ENCODE measurements at regions not wholly inside any gene's neighbourhood (a gene's known extent, or its start where the extent isn't known, plus 50 kb on each side); places are given as distances from the start of the nearest gene placed in this dataset.

DNA sequence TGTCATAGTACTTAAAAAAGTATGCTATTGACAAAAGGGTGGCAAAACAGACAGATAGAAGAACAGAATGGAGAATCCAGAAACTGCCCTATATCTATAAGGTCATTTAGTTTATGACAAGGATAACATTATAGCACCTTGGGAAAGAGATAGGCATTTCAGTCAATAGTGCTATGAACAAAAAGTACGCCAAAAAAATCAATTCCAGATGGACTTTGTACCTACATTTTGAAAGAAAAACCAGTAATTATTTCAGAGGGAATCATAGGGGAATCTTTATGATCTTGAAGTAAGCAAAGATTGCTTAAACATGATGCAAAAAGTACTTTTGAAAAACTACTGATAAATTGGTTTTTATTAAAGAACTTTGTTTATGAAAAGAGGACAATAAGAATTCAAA lies 59.9 kb upstream of the SETBP1 start:
- TF ChIP-seq SIN3A (IDR thresholded peaks at IDR 0.05; ENCODE audit: borderline replicate concordance, insufficient read depth, low read length) (no peak), POLR2AphosphoS5 (IDR thresholded peaks at IDR 0.05; ENCODE audit: low read depth, low read length) (no peak), TAF1 (IDR thresholded peaks at IDR 0.05; ENCODE audit: borderline replicate concordance, insufficient read depth, low read length) (no peak), FOXP2 (optimal IDR thresholded peaks at IDR 0.05; ENCODE audit: borderline replicate concordance, extremely low read depth, extremely low read length, insufficient read depth) (no peak)
- TF ChIP-seq, protein P1, sequence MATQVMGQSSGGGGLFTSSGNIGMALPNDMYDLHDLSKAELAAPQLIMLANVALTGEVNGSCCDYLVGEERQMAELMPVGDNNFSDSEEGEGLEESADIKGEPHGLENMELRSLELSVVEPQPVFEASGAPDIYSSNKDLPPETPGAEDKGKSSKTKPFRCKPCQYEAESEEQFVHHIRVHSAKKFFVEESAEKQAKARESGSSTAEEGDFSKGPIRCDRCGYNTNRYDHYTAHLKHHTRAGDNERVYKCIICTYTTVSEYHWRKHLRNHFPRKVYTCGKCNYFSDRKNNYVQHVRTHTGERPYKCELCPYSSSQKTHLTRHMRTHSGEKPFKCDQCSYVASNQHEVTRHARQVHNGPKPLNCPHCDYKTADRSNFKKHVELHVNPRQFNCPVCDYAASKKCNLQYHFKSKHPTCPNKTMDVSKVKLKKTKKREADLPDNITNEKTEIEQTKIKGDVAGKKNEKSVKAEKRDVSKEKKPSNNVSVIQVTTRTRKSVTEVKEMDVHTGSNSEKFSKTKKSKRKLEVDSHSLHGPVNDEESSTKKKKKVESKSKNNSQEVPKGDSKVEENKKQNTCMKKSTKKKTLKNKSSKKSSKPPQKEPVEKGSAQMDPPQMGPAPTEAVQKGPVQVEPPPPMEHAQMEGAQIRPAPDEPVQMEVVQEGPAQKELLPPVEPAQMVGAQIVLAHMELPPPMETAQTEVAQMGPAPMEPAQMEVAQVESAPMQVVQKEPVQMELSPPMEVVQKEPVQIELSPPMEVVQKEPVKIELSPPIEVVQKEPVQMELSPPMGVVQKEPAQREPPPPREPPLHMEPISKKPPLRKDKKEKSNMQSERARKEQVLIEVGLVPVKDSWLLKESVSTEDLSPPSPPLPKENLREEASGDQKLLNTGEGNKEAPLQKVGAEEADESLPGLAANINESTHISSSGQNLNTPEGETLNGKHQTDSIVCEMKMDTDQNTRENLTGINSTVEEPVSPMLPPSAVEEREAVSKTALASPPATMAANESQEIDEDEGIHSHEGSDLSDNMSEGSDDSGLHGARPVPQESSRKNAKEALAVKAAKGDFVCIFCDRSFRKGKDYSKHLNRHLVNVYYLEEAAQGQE (IDR thresholded peaks at IDR 0.05; ENCODE audit: insufficient read depth in 1 of 2, low read depth in 2 of 2, low read length in 2 of 2), result no peak

DNA sequence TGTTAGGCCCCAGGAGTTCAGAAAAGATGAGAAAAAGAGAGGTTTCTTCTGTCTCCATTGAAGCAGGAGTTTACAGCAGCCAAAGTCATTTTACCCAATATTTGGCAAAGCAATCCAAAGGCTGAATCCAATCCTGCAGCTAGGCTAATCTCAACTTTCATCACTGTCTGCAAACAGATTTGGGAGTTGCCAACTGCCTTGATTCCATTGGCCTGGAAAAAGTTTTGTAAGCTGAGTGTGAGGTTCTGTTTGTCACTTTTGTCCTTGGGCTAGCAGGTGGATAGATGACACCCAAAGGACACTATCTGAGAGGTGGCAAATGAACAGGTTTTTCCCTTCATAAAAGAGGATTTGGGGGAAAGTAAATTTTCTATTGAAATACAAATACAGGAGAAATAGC lies 56.6 kb upstream of the SETBP1 start:
- TF ChIP-seq, protein P1 (IDR thresholded peaks at IDR 0.05; ENCODE audit: insufficient read depth in 1 of 2, low read depth in 2 of 2, low read length in 2 of 2), result no peak
- TF ChIP-seq TAF1 (IDR thresholded peaks at IDR 0.05; ENCODE audit: borderline replicate concordance, insufficient read depth, low read length) (no peak), FOXP2 (optimal IDR thresholded peaks at IDR 0.05; ENCODE audit: borderline replicate concordance, extremely low read depth, extremely low read length, insufficient read depth) (no peak), SIN3A (IDR thresholded peaks at IDR 0.05; ENCODE audit: borderline replicate concordance, insufficient read depth, low read length) (no peak), POLR2AphosphoS5 (IDR thresholded peaks at IDR 0.05; ENCODE audit: low read depth, low read length) (no peak)

DNA sequence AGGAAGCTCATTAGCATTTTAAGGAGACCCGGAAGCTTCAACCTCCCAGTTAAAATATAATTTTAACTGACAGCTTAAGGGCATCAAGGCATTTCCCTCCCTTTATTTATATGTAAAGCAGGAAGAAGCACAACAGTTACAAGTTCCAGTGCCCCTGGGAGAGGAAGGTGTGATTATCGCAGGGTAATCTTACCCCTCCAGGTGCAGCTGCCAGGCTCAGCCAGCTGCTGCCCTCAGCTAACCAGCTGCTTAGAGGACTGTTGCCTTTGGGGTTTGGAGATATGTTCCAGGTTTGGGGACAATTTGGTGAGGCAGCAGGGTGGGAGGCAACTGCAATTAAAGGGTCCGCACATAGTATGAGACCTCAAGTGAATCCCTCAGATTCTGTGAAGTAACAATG lies 55.3 kb upstream of the SETBP1 start:
- TF ChIP-seq SIN3A (IDR thresholded peaks at IDR 0.05; ENCODE audit: borderline replicate concordance, insufficient read depth, low read length) (no peak), FOXP2 (optimal IDR thresholded peaks at IDR 0.05; ENCODE audit: borderline replicate concordance, extremely low read depth, extremely low read length, insufficient read depth) (no peak), POLR2AphosphoS5 (IDR thresholded peaks at IDR 0.05; ENCODE audit: low read depth, low read length) (no peak)

DNA sequence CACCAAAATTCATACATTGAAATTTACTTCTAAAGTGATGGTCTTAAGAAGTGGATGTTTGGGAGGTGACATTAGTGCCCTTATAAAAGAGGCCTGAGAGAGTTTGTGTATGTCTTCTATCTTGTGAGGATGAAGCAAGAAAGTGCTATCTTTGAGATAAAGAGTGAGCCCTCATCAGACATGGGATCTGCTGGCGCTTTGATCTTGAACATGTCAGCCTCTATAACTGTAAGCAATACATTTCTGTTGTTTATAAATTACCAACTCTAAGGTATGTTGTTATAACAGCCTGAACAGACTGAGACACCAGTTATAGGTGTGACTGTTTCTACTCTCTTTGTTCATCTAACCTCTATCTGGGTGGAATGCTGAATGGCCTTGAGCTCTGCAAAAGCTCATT lies 54.5 kb upstream of the SETBP1 start:
- TF ChIP-seq TAF1 (IDR thresholded peaks at IDR 0.05; ENCODE audit: borderline replicate concordance, insufficient read depth, low read length) (no peak), POLR2AphosphoS5 (IDR thresholded peaks at IDR 0.05; ENCODE audit: low read depth, low read length) (no peak), SIN3A (IDR thresholded peaks at IDR 0.05; ENCODE audit: borderline replicate concordance, insufficient read depth, low read length) (no peak), FOXP2 (optimal IDR thresholded peaks at IDR 0.05; ENCODE audit: borderline replicate concordance, extremely low read depth, extremely low read length, insufficient read depth) (no peak)
- TF ChIP-seq, protein P1 (IDR thresholded peaks at IDR 0.05; ENCODE audit: insufficient read depth in 1 of 2, low read depth in 2 of 2, low read length in 2 of 2), result no peak

DNA sequence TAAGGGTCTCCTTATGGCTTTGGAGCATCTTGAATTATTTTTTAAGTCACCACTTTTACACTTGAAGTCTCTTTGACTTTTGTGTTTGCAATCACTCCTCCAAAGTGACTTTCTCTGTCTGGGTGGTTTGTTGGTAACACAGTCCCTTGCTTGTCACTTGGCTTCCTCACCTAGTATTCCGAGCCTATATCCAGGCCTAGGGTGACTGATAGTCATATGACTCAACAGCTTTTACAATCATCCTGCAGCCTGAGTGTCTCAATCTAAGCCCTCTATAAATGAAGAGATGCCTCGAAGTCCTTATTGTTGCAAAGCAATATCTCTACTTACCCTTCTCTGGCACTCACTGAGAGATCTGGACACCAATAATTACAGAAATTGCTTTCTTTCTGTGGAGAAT lies 53.9 kb upstream of the SETBP1 start:
- TF ChIP-seq, protein P1 (IDR thresholded peaks at IDR 0.05; ENCODE audit: insufficient read depth in 1 of 2, low read depth in 2 of 2, low read length in 2 of 2), result no peak
- TF ChIP-seq TAF1 (IDR thresholded peaks at IDR 0.05; ENCODE audit: borderline replicate concordance, insufficient read depth, low read length) (no peak), POLR2AphosphoS5 (IDR thresholded peaks at IDR 0.05; ENCODE audit: low read depth, low read length) (no peak), SIN3A (IDR thresholded peaks at IDR 0.05; ENCODE audit: borderline replicate concordance, insufficient read depth, low read length) (no peak), FOXP2 (optimal IDR thresholded peaks at IDR 0.05; ENCODE audit: borderline replicate concordance, extremely low read depth, extremely low read length, insufficient read depth) (no peak)

Data from PFSK-1 (cell line).